HG03097 (cell line): ENCODE measurements at regions not wholly inside any gene's neighbourhood (a gene's known extent, or its start where the extent isn't known, plus 50 kb on each side); places are given as distances from the start of the nearest gene placed in this dataset.

Experiments used
- ATAC-seq: cut with Tn5 transposase; IDR thresholded peaks from one replicate; pipeline ENCODE4 v1.9.1; 2021; ENCODE audit not compliant: unreplicated experiment, low FRiP score

- ATAC-seq = no peak
Measured at GRCh38 chr10:33410860-33411234, 76.4 kb upstream of the NRP1 start.

GRCh38 chr10:33410096-33410859, 75.8 kb upstream of the NRP1 start:
- no peak for ATAC-seq

- ATAC-seq = no peak
Measured at GRCh38 chr10:33406596-33406995, 72.1 kb upstream of the NRP1 start.

- ATAC-seq = no peak
Measured at GRCh38 chr10:33402220-33403073, 68.0 kb upstream of the NRP1 start.

- no peak for ATAC-seq
Measured at GRCh38 chr10:33401300-33401699, 66.8 kb upstream of the NRP1 start.

- ATAC-seq = no peak
Measured at GRCh38 chr10:33398796-33399195, 64.3 kb upstream of the NRP1 start.

GRCh38 chr10:33396938-33397337, 62.5 kb upstream of the NRP1 start:
- no peak for ATAC-seq

- ATAC-seq = no peak
Measured at GRCh38 chr10:33396279-33396678, 61.8 kb upstream of the NRP1 start.

- no peak for ATAC-seq
Measured at GRCh38 chr10:33395201-33395600, 60.7 kb upstream of the NRP1 start.

GRCh38 chr10:33392706-33393105, 58.2 kb upstream of the NRP1 start:
- ATAC-seq = no peak

GRCh38 chr10:33391611-33392465, 57.4 kb upstream of the NRP1 start:
- no peak for ATAC-seq

GRCh38 chr10:33390046-33390445, 55.6 kb upstream of the NRP1 start:
- ATAC-seq = no peak

- no peak for ATAC-seq
Measured at GRCh38 chr10:33388785-33389184, 54.3 kb upstream of the NRP1 start.

GRCh38 chr10:33388382-33388781, 53.9 kb upstream of the NRP1 start:
- no peak for ATAC-seq

GRCh38 chr10:33387720-33388119, 53.3 kb upstream of the NRP1 start:
- ATAC-seq = no peak

GRCh38 chr10:33386926-33387325, 52.5 kb upstream of the NRP1 start:
- no peak for ATAC-seq

GRCh38 chr10:33385686-33386085, 51.2 kb upstream of the NRP1 start:
- ATAC-seq = no peak

- no peak for ATAC-seq
Measured at GRCh38 chr10:33385015-33385414, 50.5 kb upstream of the NRP1 start.
